GM18505 (cell line): ENCODE measurements at regions not wholly inside any gene's neighbourhood (a gene's known extent, or its start where the extent isn't known, plus 50 kb on each side); places are given as distances from the start of the nearest gene placed in this dataset.

ENCODE experiments used
- ATAC-seq: cut with Tn5 transposase; IDR thresholded peaks from one replicate; pipeline ENCODE4 v1.9.1; 2021; ENCODE audit not compliant: unreplicated experiment
- POLR2A ChIP-seq: IDR thresholded peaks from 4 replicates; pipeline ENCODE4 v1.6.1; 2011; ENCODE audit warnings: borderline replicate concordance; ENCODE audit not compliant: insufficient read depth, insufficient read length; ENCODE audit errors: extremely low read depth

DNA sequence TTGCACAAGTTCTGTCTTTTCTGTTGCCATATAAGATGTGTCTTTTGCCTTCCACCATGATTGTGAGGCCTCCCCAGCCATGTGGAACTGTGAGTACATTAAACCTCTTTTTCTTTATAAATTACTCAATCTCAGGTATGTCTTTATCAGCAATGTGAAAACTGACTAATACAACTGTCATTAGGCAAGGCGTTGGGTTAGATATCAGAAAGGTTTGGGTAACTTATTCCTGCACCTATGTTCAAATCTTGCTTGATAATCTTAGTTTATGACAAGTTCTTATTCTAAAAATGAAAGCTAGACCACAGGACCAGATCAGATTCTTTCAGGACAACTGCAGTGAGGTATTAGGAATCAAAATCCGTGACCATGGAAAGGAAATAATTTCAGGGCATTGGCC lies 160.6 kb upstream of the BDNF start:
- no peak for ATAC-seq
- TF ChIP-seq POLR2A = no peak

DNA sequence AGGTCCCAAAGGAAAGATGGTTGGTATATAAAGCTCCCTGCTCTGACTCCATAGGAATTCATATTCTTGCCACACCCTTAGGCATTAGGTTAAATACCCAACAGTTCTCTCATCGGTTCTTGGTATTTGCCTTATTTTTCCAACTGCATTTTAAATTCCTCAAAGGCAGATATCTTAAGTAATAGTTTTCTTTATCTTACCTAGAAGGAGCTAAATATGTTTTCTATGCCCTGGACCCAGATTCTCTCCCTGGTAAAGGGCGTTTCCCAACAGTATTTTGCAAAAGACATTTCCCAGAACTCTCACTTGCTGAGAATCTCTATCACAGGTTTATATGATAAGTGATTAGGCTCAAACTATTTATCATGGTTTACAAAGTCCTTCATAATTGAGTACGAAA lies 158.6 kb upstream of the BDNF start:
- TF ChIP-seq POLR2A = no peak
- ATAC-seq = no peak

DNA sequence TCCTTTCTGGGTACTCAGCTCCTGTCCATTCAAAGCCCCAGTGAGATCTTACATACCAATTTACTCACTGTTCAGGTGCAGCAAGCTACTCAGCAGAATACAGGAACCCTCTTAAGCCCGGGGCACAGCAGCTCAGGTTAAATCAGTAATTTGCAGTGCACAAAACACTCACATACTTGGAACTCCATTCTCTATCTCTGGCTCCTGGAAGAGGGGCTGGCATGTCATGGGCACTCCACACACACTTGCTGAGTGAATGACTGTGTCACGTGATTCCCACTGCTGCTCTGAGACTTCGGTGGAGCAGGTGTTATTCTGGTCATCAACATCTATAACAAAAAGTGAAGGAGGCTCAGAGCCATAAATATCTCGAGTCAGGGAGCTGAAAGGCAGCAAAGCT lies 157.3 kb upstream of the BDNF start:
- ATAC-seq = no peak
- no peak for TF ChIP-seq POLR2A

DNA sequence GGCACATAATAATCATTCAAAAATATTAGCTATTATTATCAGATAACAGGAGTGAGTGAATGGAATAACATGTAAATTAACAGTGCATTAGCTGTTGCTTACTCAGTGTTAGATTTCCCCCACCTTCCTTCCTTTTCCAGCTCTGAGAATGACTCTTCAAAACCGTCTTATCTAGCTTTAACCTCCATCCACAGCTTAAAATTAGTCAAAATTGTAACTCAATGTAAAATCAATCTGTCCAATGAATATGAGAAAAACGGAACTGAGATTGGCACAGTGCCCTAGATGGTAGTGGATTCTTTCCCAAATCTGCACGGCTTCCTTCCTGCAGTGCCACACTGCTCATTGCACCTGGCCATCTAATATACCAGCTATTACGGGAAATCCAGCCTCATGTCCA lies 156.8 kb upstream of the BDNF start:
- no peak for ATAC-seq
- TF ChIP-seq POLR2A = no peak

DNA sequence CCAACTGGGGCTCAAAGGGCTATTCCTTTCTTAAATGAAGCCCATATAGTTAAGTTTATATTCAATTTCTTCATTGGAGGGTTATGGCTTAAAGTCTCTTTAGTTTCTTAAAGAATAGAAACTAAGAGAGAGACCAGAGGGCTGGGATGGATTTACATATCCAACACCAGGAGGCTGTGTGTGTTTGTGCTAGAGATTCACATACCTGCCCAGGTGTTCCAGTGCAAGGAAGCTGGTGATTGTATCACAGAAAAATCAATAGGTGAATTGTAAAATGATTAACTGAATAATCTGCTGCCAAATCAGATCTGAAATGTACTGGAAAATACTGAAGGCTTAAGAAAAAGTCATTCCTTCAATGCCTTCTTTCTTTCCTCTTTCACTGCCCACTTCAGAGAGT lies 148.2 kb upstream of the BDNF start:
- TF ChIP-seq POLR2A = no peak
- no peak for ATAC-seq

DNA sequence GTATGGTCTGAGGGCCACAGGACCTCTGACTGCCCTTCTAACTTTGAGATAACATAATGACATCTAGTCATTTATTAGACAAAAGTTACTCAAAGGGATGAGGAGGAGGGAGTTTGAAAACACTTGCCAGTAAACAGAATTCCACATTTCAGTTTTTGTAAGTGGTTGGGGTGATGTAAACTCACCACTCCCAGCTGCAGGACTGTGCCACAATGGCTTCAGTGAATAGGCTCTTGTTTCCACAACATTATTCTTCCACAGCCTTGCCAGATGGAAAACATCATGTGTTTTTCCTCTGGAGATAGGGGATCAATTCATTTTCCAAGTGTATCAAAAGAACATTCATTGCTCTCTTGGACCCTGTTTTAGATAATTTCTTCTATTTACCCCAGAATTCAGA lies 147.2 kb upstream of the BDNF start:
- ATAC-seq = no peak
- no peak for TF ChIP-seq POLR2A

DNA sequence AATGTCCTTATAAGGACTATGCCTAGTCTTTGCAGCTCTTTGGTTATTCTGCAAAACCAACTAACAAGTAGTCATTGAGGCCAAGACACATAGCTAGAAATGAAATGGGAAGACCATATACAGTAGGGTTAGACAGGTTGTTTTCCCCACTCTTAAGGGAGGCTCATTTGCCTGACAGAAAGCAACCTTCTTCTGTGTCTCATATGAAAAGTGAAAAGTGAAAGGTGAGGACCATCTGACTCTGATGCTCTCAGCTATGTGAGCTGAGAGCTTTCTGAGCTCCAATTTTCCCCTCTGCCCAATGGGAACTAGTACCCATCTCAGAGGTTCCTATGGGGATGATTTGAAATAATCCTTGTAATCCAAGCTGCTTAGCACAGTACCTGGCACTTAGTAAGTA lies 142.0 kb upstream of the BDNF start:
- TF ChIP-seq POLR2A = no peak
- ATAC-seq = no peak

DNA sequence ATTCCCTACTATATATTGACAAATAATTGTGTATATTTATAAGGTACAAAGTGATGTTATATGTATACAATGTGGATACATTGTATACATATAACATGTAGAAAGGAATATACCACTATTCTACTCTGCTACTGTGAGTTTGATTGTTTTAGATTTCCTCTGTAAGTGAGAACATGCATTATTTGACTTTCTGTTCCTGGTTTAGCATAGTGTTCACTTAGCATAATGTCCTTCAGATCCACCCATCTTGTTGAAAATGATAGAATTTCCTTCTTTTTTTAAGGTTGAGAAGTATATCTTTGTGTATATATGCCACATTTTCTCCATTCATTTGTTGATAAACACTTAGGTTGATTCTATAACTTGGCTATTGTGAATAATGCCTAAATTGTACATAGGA lies 140.8 kb upstream of the BDNF start:
- TF ChIP-seq POLR2A = no peak
- ATAC-seq = no peak

DNA sequence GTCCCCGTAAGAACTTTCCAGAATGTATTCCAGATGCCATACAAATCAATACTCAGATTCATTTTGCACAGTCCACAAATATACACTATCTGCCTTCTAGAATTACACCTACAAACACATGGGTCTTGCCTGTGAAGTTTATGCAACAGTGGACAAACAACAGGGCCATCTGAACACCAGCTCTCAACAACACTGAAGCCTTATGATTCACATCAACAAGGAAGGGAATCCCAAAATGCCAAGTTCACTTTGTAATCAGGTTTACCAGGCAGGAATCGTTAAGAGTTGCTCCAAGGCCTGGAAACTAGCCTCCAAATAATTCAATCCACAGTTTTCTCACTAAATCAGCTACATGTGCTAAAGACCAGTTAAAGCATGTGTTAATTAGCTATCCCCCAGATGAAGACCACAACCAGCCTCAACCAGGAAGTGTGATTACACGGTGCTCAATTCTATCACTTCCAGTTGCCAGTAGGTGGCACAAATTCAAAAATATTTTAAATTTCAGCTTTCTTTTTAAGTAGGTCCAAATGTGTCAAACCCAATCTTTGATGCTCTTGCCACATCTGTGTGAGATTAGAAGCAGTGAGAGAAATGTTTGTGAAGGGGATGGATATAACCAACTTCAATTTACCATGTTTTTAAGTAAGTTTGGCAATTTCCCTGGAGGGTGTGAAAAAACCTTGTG lies 139.1 kb upstream of the BDNF start:
- no peak for ATAC-seq
- no peak for TF ChIP-seq POLR2A

DNA sequence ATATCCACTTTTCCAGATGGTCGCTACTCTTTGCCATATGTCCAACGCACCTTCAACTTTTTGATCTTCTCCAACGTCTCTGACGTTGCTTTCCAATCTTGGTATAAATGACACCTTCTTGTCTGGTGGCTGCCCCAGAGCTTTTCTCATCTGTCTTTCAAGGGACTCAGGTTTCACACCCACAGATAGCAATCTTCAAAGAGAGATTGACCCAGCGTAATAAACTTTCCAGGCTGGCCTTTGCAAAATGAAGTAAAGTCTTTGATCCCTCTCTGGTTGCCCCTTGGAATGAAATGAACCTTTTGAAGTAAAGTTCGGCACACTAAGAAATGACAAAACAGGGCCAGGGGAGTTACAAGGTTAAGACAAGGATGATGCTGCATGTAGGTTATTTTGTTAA lies 138.4 kb upstream of the BDNF start:
- TF ChIP-seq POLR2A = no peak
- ATAC-seq = no peak

DNA sequence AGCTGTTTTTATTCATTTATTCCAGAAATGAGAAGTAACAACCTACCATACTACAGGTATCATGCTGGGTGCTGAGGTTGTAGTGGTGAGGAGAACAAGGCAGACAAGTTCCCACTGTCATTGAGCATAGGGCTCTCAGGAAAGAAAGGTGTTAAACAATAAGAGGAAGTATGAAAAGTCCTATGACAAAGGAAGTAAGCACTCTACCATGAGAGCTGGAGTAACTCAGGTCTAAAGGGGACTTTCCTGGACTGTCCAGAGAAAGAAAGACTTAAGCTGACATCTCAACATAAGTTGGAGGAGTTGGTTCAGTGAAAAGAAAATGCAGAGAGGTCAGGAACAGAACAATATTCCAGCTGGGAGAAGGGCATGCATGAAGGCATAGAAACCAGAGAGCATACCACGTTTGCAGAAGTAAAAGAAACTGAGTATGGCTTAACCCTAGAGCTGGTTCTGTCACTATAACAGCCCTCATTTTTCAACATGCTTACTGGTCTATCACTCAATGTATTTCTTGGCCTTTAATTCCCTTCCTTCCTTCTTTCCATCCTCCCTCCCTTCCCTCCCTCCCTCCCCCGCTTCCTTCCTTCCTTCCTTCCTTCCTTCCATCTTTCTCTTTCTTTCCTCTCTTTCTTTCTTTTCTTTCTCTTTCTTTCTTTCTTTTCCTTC lies 137.8 kb upstream of the BDNF start:
- ATAC-seq = peak; percentile 90
- TF ChIP-seq POLR2A = no peak

DNA sequence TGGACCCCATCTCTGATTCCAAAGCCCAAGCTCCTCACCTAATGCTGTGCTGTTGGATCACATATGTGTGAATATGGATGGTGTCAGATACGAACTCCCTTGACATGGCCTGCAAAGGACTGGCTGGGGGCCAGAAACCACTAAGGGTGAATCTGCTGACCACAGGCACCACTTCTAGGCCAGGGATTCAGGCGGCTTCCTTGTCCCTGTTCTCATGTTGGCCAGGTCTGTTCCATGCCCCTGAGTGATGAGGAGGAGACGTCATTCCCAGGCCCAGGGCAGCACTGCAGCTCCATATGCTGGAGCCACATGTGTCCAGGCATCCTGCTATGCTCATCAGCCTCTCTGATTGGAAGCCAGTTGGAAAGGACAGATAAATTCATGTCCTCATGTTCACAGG lies 130.0 kb upstream of the BDNF start:
- TF ChIP-seq POLR2A = no peak
- ATAC-seq = no peak

DNA sequence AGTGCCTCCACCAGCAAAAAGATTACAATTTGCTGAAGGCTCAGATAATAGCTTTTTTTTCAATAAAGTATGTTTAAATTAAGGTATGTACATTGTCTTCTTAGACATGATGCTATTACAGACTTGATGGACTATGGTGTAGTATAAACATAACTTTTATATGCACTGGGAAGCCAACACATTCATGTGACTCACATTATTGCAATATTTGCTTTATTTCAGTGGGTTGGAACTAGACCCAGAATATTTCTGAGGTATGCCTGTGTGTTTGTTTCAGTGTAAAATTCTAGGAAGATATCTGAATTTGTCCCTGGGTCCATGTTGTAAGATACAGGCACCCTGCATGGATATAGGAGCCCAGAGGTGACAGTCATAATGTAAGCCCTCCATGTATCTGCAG lies 120.0 kb upstream of the BDNF start:
- no peak for ATAC-seq

DNA sequence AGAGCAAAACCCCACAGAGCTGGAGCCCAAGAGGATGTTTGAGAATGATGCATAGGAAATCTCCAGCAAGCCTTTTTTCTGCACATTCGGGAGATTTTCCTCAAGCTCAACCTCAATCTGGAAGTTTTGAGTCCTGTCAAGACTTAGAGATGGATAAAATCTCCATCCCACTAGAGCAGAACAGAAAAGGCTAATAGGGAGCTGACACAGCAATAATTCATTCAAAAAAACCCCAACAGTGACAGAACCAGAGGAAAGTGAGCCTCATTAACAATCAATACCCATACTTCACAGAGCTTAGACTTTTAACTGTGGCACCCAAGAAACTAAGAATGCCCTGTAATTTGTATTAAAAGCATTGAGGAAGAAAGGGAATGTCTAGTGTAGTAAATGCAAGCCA lies 115.9 kb upstream of the BDNF start:
- no peak for TF ChIP-seq POLR2A
- no peak for ATAC-seq

More for the DNA sequence above, 120.0 kb upstream of the BDNF start:
- TF ChIP-seq POLR2A = no peak
